HG02970 (cell line): ENCODE measurements at regions not wholly inside any gene's neighbourhood (a gene's known extent, or its start where the extent isn't known, plus 50 kb on each side); places are given as distances from the start of the nearest gene placed in this dataset.

ENCODE experiments used
- ATAC-seq: cut with Tn5 transposase; IDR thresholded peaks from one replicate; pipeline ENCODE4 v1.9.1; 2021; ENCODE audit warnings: mild to moderate bottlenecking, moderate library complexity, moderate number of reproducible peaks; ENCODE audit not compliant: unreplicated experiment, low FRiP score

DNA sequence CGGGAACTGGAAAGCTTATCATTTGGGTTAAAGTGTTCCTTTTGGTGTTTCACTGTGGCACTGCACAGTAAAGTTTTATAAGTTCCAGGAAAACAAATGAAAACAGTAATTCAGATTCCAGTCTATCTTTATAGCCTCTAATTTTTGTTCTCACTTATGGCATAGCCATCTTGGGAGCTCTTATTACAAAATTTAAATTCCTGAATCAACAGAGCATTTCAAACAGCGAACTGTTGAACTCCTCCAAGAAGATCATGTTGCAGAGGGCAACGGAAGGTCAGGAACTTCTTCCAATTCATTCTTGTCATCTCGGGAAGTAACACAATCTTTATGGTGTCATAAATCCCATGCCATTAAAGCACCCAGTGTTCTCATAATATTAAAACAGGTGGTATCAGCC lies 229.1 kb downstream of the KCNC2 start:
- ATAC-seq: no peak

DNA sequence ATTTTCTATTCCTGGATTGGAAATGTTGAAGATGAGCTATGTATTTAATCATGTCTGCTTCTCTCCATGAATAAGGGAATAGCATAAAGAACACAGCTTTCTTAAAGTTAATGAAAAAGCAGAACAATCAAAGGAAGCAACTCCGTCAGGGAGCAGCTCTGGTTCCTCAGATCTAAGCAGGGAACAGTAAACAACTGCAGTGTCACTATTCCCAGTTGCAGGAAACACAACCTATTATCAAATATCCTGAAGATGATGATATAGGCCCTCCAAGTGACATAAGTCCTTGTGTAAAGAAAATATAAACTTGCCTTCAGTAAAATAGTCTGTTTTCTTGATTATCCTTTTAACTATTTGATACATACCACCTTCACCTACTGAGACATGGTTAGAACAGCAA lies 228.1 kb downstream of the KCNC2 start:
- ATAC-seq: no peak

DNA sequence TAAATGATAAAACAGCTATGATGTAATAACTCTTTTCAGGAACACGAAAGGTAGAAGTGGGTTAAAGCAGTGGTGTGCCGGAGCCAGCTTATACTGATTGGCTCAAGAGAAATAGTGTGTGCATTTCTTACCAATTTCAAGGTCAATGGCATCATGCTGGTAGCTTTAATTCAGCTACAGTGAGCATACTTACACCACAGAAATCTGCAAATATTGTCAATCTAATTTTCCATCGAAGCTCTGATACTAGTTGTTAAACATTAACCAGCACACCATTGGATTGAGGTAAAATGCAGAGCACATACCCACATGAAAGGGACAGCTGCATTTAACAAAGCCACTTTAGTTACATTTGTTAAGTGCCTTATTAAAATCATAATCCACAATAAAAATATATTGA lies 225.7 kb downstream of the KCNC2 start:
- no peak for ATAC-seq

DNA sequence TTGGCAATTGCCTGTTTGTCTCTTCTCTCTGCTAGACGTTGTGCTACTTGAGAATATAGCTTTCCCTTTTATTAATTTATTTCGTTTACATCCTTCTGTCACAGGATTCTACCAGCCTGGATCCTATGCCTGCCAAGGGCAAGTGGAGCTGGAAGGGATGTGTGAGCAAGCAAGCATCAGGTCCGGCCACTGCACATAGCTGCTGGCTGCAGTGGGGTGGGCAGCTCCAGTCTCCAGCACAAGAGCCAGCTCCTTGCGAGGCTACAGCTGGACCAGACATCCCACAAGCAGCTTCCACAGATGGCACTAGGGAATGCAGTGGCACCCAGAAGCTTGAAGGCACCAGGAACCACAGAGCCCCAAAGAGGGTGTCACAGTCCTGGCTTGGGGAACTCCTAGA lies 225.0 kb downstream of the KCNC2 start:
- ATAC-seq: no peak

DNA sequence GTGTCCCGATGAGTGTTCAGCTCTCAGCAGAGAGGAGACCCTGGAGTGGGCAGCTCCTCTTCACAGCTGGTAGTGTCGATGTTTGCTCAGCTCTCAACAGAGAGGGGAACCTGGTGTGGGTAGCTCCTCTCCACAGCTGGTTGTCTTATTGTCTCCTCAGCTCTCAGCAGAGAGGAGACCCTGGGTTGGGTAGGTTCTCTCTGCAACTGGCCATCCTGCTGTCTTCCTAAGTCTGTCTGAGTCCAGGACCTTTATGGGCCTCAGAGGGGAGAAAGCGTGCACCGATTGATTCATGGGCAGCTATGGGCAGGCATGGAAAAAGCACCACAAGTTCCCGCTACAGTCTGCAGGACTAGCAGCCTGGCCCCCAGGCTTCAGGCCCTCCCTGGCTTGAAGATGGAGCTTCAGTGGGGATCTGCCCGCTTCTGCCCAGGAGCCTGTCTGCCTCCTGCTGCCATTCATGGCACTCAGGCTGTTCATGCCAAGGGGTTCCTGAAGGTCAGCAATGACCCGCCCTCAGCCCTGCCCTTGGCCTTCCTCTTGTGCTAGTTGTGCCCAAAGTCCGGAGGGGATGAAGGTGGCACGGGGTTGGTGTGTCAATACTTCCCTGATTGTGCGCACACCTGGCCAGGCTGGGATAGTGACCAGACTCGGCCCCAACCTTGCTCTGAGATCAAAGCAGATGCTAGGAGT lies 224.2 kb downstream of the KCNC2 start:
- ATAC-seq: no peak

DNA sequence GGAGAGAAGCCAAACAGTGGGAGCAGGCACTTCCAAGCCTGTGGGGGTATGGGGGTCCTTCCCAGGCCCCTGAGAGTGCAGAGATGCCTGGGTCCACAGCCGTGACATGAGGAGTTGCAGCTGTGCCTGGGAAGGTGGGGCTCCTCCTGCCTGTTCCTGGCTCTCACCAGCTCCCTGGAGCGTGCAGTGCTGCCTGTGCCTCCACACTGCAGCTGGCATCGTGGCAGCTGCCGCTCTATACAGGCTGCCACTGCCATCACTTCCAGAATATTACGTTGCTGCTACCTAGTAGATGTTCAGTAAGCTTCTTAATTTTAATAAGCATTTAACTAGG lies 223.7 kb downstream of the KCNC2 start:
- no peak for ATAC-seq

DNA sequence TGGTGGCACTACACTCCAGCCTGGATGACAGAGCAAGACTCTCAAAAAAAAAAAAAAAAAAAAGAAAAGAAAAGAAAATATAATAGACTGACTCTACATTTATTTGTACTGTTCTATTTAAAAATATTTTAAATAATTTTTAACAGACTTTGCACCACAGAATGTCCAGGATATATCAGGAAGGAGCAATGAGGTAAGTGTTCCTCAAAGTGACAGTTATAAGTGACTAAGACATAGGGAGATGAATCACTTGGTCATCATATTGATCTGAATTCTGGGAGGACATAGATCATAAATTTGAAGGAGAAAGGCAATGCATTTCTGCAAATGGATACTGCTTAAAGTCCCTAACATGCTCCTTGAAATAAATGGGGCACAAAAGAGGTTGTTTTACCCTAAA lies 221.5 kb downstream of the KCNC2 start:
- ATAC-seq: no peak
